HG03571 (cell line): ENCODE measurements at regions not wholly inside any gene's neighbourhood (a gene's known extent, or its start where the extent isn't known, plus 50 kb on each side); places are given as distances from the start of the nearest gene placed in this dataset.
"Not testable (repeated sequence)": the region's sequence is repeated elsewhere in the genome, so short reads cannot be mapped to it uniquely, and the experiment has no call there.

Experiments
- ATAC-seq: cut with Tn5 transposase; IDR thresholded peaks from one replicate; pipeline ENCODE4 v1.9.1; 2021; ENCODE audit not compliant: unreplicated experiment

- no peak for ATAC-seq
These were observed 707.7 kb upstream of the NR2F2 start for GRCh38 chr15:95622843-95623242.

GRCh38 chr15:95624100-95624499 is 706.4 kb upstream of the NR2F2 start:
- ATAC-seq = no peak

DNA sequence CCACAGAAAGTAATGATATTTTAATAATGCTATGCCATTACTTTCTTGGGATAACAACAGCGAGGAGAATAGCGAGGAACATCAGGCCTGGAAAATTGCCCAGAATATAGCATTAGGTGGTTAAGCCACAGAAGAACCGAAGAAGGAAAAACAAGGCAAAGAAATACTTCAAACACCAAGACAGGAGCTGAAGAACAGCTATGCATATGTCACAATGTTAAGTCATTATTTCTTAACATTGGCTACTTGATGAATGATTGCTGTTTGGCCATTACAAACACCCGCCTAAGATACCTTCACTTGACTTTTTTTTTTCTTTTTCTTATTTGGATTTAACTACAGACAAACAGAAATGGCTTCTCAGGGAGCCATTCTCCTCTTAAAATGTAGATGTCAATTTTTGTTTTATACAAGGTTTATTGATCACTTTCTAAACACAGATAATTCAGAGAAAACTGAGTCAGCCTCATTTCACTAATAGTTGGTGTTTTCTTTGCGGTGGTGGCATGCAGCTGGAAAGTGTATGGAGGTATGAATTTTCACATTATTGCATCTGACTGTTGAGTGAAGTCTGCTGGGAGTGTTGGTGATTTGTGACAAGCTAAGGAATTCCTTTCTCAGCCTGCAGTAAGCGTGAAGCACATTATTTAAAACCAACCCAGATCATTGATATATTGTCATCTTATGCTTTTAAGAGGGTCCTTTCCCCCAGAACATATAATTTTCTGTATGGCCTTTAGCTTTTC is 705.7 kb upstream of the NR2F2 start:
- no peak for ATAC-seq

- no peak for ATAC-seq
These were observed 703.8 kb upstream of the NR2F2 start for GRCh38 chr15:95626501-95627361.

DNA sequence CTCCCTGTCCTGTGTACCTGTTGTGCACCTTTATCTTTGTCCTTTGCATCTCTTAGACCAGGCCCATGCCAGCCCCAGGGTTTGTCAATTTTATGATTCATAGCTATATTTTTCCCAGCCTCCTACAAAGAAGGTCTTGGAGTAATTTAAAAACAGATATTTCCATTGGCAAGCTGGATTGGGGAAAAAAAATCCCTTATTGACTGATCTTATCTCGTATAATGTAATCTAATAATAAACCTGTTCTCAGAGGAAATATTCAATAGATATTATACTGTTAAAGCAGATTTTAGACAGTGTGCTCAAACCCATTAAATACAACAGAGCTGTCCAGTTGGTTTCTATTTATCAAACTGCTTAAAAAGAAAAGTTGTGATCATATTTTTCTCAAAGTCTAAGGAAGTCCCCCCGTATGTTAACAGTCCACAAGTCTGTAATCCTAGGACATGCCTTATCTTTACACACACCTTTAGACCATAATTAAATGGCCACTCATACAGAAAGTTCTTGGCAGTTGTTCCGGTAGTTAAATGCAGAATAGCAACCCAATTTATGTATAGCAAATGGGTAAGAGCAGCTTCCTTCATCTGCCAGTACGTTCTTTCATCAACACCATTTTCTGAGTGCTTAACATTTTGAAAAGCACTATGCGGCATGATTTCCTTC is 700.9 kb upstream of the NR2F2 start:
- no peak for ATAC-seq

DNA sequence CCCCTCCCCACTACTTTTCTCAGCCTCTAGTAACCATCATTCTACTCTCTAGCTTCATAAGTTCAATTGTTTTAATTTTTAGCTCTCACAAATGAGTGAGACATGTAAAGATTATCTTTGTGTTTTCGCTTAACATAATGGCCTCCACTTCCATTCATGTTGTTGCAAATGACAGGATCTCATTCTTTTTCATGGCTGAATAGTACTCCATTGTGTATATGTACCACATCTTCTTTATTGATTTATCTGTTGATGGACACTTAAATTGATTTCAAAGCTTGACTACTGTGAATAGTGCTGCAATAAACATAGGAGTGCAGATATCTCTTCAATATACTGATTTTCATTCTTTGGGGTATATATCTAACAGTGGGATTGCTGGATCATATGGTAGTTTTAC is 699.8 kb upstream of the NR2F2 start:
- ATAC-seq = no peak

GRCh38 chr15:95635666-95636065 is 694.8 kb upstream of the NR2F2 start:
- no peak for ATAC-seq

GRCh38 chr15:95636107-95636506 is 694.4 kb upstream of the NR2F2 start:
- ATAC-seq = no peak

DNA sequence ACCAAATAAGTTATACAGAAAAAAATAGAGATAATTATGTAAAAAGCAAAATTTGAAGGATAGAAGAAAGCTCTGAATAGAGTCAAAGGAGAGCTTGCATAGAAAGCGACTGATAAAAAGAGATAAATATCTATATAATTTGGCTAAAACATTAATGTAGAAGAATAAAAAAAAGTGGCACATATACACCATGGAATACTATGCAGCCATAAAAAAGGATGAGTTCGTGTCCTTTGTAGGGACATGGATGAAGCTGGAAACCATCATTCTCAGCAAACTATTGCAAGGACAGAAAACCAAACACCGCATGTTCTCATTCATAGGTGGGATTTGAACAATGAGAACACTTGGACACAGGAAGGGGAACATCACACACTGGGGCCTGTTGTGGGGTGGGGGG is 693.3 kb upstream of the NR2F2 start:
- not testable (repeated sequence) for ATAC-seq

DNA sequence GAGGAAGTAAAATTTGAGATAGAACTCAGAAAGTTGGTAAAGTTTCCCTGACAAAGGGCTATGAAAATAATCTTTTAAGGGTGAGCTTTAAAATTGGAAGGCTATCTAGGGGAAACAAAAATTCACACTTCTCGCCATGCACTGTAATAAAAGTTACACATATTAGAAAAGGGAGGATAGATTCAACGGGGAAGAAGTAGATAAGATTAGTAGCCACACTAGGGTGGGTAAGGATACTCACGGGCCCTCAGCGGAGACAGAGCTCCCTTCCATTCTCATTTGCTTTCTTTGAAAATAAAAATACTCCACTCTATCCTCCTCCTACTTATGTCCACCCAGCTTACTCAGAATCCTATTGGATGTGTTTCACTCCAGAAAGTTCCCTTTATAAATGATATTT is 691.3 kb upstream of the NR2F2 start:
- no peak for ATAC-seq

- ATAC-seq = no peak
These were observed 686.2 kb upstream of the NR2F2 start for GRCh38 chr15:95644100-95644875.

GRCh38 chr15:95645791-95646338 is 684.6 kb upstream of the NR2F2 start:
- ATAC-seq = no peak

DNA sequence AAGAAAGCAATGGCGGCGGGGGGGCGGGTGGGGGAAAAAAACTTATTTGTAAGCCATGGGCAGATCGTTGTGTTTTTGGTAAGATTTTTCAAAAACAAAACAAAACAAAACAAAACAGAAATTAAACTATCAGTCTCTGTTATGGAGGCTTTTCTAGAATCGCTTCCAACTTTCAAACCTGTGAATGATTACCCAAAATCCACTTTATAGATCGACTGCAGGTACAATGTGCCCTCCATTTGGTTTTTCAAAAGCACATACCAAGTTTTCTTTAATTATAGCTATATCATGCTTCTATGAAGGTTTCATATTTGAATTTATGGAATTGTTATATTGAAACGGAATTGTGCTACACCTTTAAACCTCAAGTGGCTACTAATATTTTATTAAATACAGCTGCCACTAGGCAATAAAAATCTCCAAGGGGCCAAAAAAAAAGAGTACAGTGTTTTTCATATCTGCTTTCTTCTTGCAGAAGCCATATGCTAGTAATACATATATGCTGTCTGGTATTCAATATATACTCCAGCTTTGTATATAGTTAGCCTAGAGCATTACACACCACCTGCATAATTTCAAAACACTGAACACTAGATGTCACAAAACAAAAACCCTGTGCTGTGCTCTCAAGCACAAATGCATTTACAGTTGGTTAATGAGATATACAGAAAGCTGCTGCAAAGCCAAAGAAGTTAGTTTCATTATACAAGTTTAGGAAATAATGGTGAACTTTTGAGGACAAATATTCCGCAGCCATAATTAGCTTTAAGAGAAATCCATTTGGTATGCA is 683.8 kb upstream of the NR2F2 start:
- ATAC-seq = no peak

DNA sequence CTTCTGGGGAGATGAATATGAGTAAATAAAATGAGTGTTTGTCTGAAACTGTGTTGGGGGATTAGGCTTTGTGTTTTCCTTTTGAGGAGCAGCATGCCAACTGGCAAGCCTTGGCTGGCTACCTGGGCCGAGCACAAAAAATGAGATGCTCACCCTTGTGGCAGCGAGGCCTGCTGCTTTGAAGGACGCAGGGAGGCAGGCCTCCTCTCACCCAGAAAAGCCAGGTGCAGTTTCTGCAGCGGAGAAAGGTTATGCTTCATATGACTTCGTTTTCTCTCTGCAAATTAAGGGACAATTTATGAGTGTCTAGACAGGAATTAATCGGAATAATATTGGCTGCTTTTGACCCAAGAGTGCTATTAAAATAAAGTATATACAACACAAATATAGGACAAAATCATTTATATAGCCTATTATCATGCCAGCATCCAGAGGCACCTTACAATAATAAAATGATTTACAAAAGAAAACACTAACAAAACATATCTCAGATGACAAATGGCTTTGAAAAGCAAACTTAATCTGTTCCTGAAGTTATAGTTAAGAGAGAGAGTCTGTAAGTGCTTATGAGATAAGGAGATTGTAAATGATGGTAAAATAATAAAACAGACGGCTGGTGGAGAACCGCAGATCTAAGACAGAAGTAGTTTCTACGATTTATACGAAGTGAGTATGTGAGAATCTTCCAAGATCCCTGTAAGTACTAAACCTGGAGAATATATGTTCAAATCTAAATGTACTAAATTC is 682.8 kb upstream of the NR2F2 start:
- no peak for ATAC-seq

GRCh38 chr15:95653361-95653805 is 677.1 kb upstream of the NR2F2 start:
- no peak for ATAC-seq

DNA sequence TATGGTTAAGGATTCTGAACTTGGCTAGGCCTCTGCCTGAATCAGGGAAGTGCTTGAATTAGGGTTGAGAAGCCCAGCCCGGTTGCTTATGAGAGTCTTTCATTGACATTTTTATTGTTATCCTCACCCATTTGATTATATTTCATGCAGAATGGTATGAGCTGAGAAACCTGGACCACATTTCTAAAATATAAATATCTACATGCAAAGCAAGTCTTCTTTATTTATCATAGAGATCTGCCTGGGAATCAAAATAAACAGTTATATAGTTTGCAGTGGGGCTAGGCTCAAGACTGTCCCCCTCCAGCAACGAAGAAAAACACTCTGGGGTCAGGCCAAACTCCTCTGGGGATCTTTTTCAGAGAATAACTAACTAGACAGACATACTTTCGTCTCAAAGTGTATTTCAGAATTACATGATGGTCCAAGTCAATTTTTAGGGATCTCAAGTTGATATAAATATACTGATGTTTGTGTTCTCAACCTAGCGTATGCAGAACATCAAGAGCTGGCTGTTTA is 675.4 kb upstream of the NR2F2 start:
- no peak for ATAC-seq

DNA sequence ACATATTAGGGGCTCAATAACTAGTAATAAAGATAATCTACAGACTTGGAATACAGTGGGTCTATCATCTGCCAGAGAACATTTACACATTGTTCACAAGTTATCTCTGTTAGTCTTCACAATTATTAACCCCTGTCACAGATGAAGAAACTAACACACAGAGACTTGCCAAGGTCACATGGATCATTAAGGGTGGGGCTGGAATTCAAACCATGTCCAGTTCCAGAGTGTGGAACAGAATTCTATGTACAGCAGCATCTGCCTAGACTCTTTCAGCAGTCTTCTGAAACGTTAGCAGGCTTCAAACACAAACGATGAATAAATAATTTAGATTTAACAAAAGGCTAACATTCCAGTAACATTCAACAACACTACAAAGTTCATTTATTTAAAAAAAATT is 673.9 kb upstream of the NR2F2 start:
- no peak for ATAC-seq

- no peak for ATAC-seq
These were observed 671.7 kb upstream of the NR2F2 start for GRCh38 chr15:95658799-95659198.

- ATAC-seq = no peak
These were observed 670.8 kb upstream of the NR2F2 start for GRCh38 chr15:95659656-95660055.
